ENCODE measurements at regions not wholly inside any gene's neighbourhood (a gene's known extent, or its start where the extent isn't known, plus 50 kb on each side); places are given as distances from the start of the nearest gene placed in this dataset.
"Not testable (repeated sequence)": the region's sequence is repeated elsewhere in the genome, so short reads cannot be mapped to it uniquely, and the experiment has no call there.

- DNase-seq = peak; percentile 84 to 87
Measured at GRCh38 chr9:124126648-124127646, 115.4 kb downstream of the LHX2 start.

GRCh38 chr9:124128568-124129166, 117.1 kb downstream of the LHX2 start:
- no peak for DNase-seq

GRCh38 chr9:124130277-124131075, 118.9 kb downstream of the LHX2 start:
- DNase-seq = no peak

GRCh38 chr9:124131518-124131917, 120.0 kb downstream of the LHX2 start:
- not testable (repeated sequence) for DNase-seq

GRCh38 chr9:124132671-124133147, 121.1 kb downstream of the LHX2 start:
- DNase-seq = no peak

GRCh38 chr9:124133727-124134126, 122.2 kb downstream of the LHX2 start:
- DNase-seq = peak; percentile 24 to 43

GRCh38 chr9:124134526-124134925, 123.0 kb downstream of the LHX2 start:
- no peak for DNase-seq

GRCh38 chr9:124135813-124136365, 121.9 kb upstream of the NEK6 start:
- no peak for DNase-seq

- DNase-seq = no peak
Measured at GRCh38 chr9:124137009-124137943, 120.5 kb upstream of the NEK6 start.

GRCh38 chr9:124137944-124138335, 119.8 kb upstream of the NEK6 start:
- DNase-seq = no peak

- DNase-seq = no peak
Measured at GRCh38 chr9:124139001-124139400, 118.7 kb upstream of the NEK6 start.

- no peak for DNase-seq
Measured at GRCh38 chr9:124140941-124141568, 116.7 kb upstream of the NEK6 start.

- not testable (repeated sequence) for DNase-seq
Measured at GRCh38 chr9:124144561-124145123, 113.1 kb upstream of the NEK6 start.

GRCh38 chr9:124146031-124146561, 111.7 kb upstream of the NEK6 start:
- DNase-seq = peak in 1 of 2 experiments; percentile 19

- no peak for DNase-seq
Measured at GRCh38 chr9:124149992-124150391, 107.8 kb upstream of the NEK6 start.

GRCh38 chr9:124163760-124164255, 93.9 kb upstream of the NEK6 start:
- no peak for DNase-seq

- DNase-seq = no peak
Measured at GRCh38 chr9:124164811-124165210, 92.9 kb upstream of the NEK6 start.

- DNase-seq = no peak
Measured at GRCh38 chr9:124174433-124174832, 83.3 kb upstream of the NEK6 start.

GRCh38 chr9:124177522-124177921, 80.2 kb upstream of the NEK6 start:
- DNase-seq = not testable (repeated sequence)

All from activated CD4-positive, alpha-beta T cell treated with anti-CD3 and anti-CD28 coated beads, Interleukin-2, amount 50 U/mL, for 48 hours (primary cell).